GM23248 (cell line): ENCODE measurements at regions not wholly inside any gene's neighbourhood (a gene's known extent, or its start where the extent isn't known, plus 50 kb on each side); places are given as distances from the start of the nearest gene placed in this dataset.

Experiments used
- EZH2 ChIP-seq: fragments of 200-600 bp; sonication (generic); IDR thresholded peaks from 2 replicates; pipeline ENCODE4 v1.6.1; 2018; ENCODE audit warnings: antibody characterized with exemption, mild to moderate bottlenecking; ENCODE audit not compliant: insufficient read depth, poor library complexity, severe bottlenecking
- EZH2phosphoT487 ChIP-seq: fragments of 200-600 bp; sonication (generic); IDR thresholded peaks from 2 replicates; pipeline ENCODE4 v1.6.1; 2018; ENCODE audit warnings: antibody characterized with exemption, moderate library complexity, mild to moderate bottlenecking, low read depth; ENCODE audit not compliant: insufficient read depth

GRCh38 chr9:31604531-31604930 lies 779.9 kb upstream of the ACO1 start:
- TF ChIP-seq EZH2phosphoT487, result no peak
- TF ChIP-seq EZH2, result no peak
